GM23338 (cell line): ENCODE measurements at regions not wholly inside any gene's neighbourhood (a gene's known extent, or its start where the extent isn't known, plus 50 kb on each side); places are given as distances from the start of the nearest gene placed in this dataset.

ENCODE experiments used
- ATAC-seq: fragments of 200-7000 bp; cut with Tn5 transposase; 3 replicates; pipeline ENCODE4 v1.9.1; 2020
- DNase-seq: peaks from one replicate; pipeline ENCODE4 v3.0.0-alpha.2; 2015; ENCODE audit warnings: low spot score
- H2AFZ ChIP-seq: fragments of 200-600 bp; sonication (generic); 2 replicates; pipeline ENCODE4 v1.8.0; 2016; ENCODE audit warnings: antibody characterized with exemption, mild to moderate bottlenecking, moderate library complexity
- H3F3A ChIP-seq: fragments of 200-600 bp; sonication (generic); replicated peaks from 2 replicates; pipeline ENCODE4 v1.8.0; 2017; ENCODE audit warnings: antibody characterized with exemption, mixed run types, low read depth
- H3K27ac ChIP-seq: fragments of 200-600 bp; sonication (generic); 2 replicates; pipeline ENCODE4 v1.6.1; 2016; ENCODE audit warnings: low read depth
- H3K27me3 ChIP-seq: fragments of 200-600 bp; sonication (generic); 2 replicates; pipeline ENCODE4 v1.8.0; 2016; ENCODE audit warnings: mild to moderate bottlenecking, mixed run types, moderate library complexity; ENCODE audit not compliant: insufficient read depth
- H3K36me3 ChIP-seq: fragments of 200-600 bp; sonication (generic); 2 replicates; pipeline ENCODE4 v1.8.0; 2016; ENCODE audit warnings: mild to moderate bottlenecking; ENCODE audit not compliant: insufficient read depth
- H3K4me1 ChIP-seq: fragments of 200-600 bp; sonication (generic); 2 replicates; pipeline ENCODE4 v1.8.0; 2016; ENCODE audit warnings: mild to moderate bottlenecking, moderate library complexity; ENCODE audit not compliant: insufficient read depth
- H3K4me2 ChIP-seq: fragments of 200-600 bp; sonication (generic); 2 replicates; pipeline ENCODE4 v1.7.1; 2017; ENCODE audit warnings: mixed run types
- H3K4me3 ChIP-seq: fragments of 200-600 bp; sonication (generic); 2 replicates; pipeline ENCODE4 v1.6.1; 2016; ENCODE audit warnings: mixed run types
- H3K79me2 ChIP-seq: fragments of 200-600 bp; sonication (generic); replicated peaks from 2 replicates; pipeline ENCODE4 v1.8.0; 2017; ENCODE audit warnings: mild to moderate bottlenecking; ENCODE audit not compliant: insufficient read depth
- H3K9me2 ChIP-seq: fragments of 200-600 bp; sonication (generic); 2 replicates; pipeline ENCODE4 v1.8.0; 2017; ENCODE audit not compliant: insufficient read depth
- H4K20me1 ChIP-seq: fragments of 200-600 bp; sonication (generic); replicated peaks from 2 replicates; pipeline ENCODE4 v1.8.0; 2017; ENCODE audit warnings: mild to moderate bottlenecking; ENCODE audit not compliant: insufficient read depth
- H3K27ac Mint-ChIP-seq: 2 replicates; pipeline ENCODE4 v1.8.0; 2020; ENCODE audit warnings: inconsistent platforms, mild to moderate bottlenecking, moderate library complexity, mixed read lengths
- H3K27me3 Mint-ChIP-seq: 3 replicates; pipeline ENCODE4 v1.8.0; 2022; ENCODE audit warnings: low read depth, mild to moderate bottlenecking, moderate library complexity, mixed read lengths, inconsistent platforms; ENCODE audit not compliant: insufficient read depth, poor library complexity
- H3K36me3 Mint-ChIP-seq: 3 replicates; pipeline ENCODE4 v1.8.0; 2021; ENCODE audit warnings: low read depth, mild to moderate bottlenecking, inconsistent platforms, moderate library complexity, mixed read lengths
- H3K4me1 Mint-ChIP-seq: 3 replicates; pipeline ENCODE4 v1.8.0; 2020; ENCODE audit warnings: mild to moderate bottlenecking, inconsistent platforms, mixed read lengths
- H3K4me3 Mint-ChIP-seq: 3 replicates; pipeline ENCODE4 v1.8.0; 2021; ENCODE audit warnings: moderate library complexity, mild to moderate bottlenecking, inconsistent platforms, mixed read lengths
- H3K9me3 Mint-ChIP-seq: 3 replicates; pipeline ENCODE4 v1.8.0; 2020; ENCODE audit warnings: moderate library complexity, mild to moderate bottlenecking, inconsistent platforms, mixed read lengths
- CTCF ChIP-seq, 2 experiments: fragments of 200-600 bp in 1 of 2; sonication (generic) in 1 of 2; conservative IDR thresholded peaks; 2 replicates each; pipeline versions ENCODE4 v1.5.1 to v1.6.1; 2016 to 2017; ENCODE audit warnings: antibody characterized with exemption in 2 of 2, low read depth in 2 of 2, mild to moderate bottlenecking in 2 of 2, moderate library complexity in 1 of 2
- ETS1 ChIP-seq: IDR thresholded peaks from 2 replicates; pipeline ENCODE4 v1.6.1; 2016; ENCODE audit warnings: antibody characterized with exemption
- JUNB ChIP-seq: IDR thresholded peaks from one replicate; pipeline ENCODE4 v1.6.1; 2016; ENCODE audit warnings: antibody characterized with exemption; ENCODE audit not compliant: unreplicated experiment
- POLR2AphosphoS5 ChIP-seq: IDR thresholded peaks from 2 replicates; pipeline ENCODE4 v1.6.1; 2016; ENCODE audit warnings: antibody characterized with exemption, low read depth
- REST ChIP-seq: IDR thresholded peaks from one replicate; pipeline ENCODE4 v1.6.1; 2018; ENCODE audit warnings: antibody characterized with exemption; ENCODE audit not compliant: unreplicated experiment
- ZNF462 ChIP-seq: fragments of 250-450 bp; sonication (Bioruptor Pico); IDR thresholded peaks from 2 replicates; pipeline ENCODE4 v1.5.0; 2020; ENCODE audit warnings: mild to moderate bottlenecking, moderate library complexity

- no peaks in the 10 kb centered on the region for H3K9me3 Mint-ChIP-seq
These were observed 65.1 kb upstream of the FGF3 start for GRCh38 chr11:69884286-69884685.

More at GRCh38 chr11:69884286-69884685, 65.1 kb upstream of the FGF3 start:
- ATAC-seq (no peak), DNase-seq (no peak)
- no peak overlapping the region for H3K4me2 ChIP-seq
- no peak overlapping the region for H3K4me3 ChIP-seq
- no peak for TF ChIP-seq POLR2AphosphoS5
- no peak for TF ChIP-seq JUNB
- TF ChIP-seq CTCF (conservative IDR thresholded peaks at IDR 0.05; ENCODE audit: low read depth in 2 of 2) = no peak
- no peak for TF ChIP-seq REST
- no peak for TF ChIP-seq ZNF462 (CRISPR knock-in tag)
- no peak for TF ChIP-seq ETS1
- H3K27me3 ChIP-seq = no peaks in the 10 kb centered on the region
- no peak overlapping the region for H2AFZ ChIP-seq
- no peaks in the 10 kb centered on the region for H3K36me3 Mint-ChIP-seq
- no peaks in the 10 kb centered on the region for H3F3A ChIP-seq
- H3K4me1 Mint-ChIP-seq = peaks cover 6% of the 10 kb centered on the region; the same call in 2 of the 3 replicates
- no peak overlapping the region for H3K27ac ChIP-seq
- no peaks in the 10 kb centered on the region for H3K36me3 ChIP-seq
- H3K4me1 ChIP-seq = peaks cover 1% of the 10 kb centered on the region; the same call in 1 of the 2 replicates
- peaks cover 20% of the 10 kb centered on the region for H3K27me3 Mint-ChIP-seq
- no peaks in the 10 kb centered on the region for H4K20me1 ChIP-seq
- no peak overlapping the region for H3K4me3 Mint-ChIP-seq
- H3K9me2 ChIP-seq = no peaks in the 10 kb centered on the region
- H3K79me2 ChIP-seq = no peaks in the 10 kb centered on the region
- no peak overlapping the region for H3K27ac Mint-ChIP-seq
